Keratinocyte (primary cell): ENCODE measurements at regions not wholly inside any gene's neighbourhood (a gene's known extent, or its start where the extent isn't known, plus 50 kb on each side); places are given as distances from the start of the nearest gene placed in this dataset.

ENCODE experiments used
- DNase-seq: peaks from one replicate; pipeline ENCODE4 v3.0.0-alpha.2; 2011; ENCODE audit warnings: low read depth, missing footprints, low spot score
- FAIRE-seq: peaks from 2 replicates; lab custom pipeline; 2011; peaks lifted over from hg19 to GRCh38; lab: Jason Lieb, UNC
- H2AFZ ChIP-seq: 2 replicates; pipeline ENCODE4 v1.6.0; 2012; ENCODE audit warnings: low read length, control low read depth, inconsistent platforms; ENCODE audit not compliant: control insufficient read depth
- H3K27ac ChIP-seq: 2 replicates; pipeline ENCODE4 v1.5.1; 2011; ENCODE audit warnings: low read length; ENCODE audit not compliant: control insufficient read depth, insufficient read depth
- H3K27me3 ChIP-seq: 3 replicates; pipeline ENCODE4 v1.6.0; 2011; ENCODE audit warnings: low read length; ENCODE audit not compliant: control insufficient read depth, insufficient read depth; ENCODE audit errors: extremely low read depth
- H3K36me3 ChIP-seq, 2 experiments: 2 replicates in 1 of 2; 3 replicates in 1 of 2; pipeline ENCODE4 v1.5.1; 2011; ENCODE audit warnings: low read length in 2 of 2, mild to moderate bottlenecking in 1 of 2; ENCODE audit not compliant: control insufficient read depth in 2 of 2, insufficient read depth in 2 of 2; ENCODE audit errors: extremely low read depth in 1 of 2
- H3K4me1 ChIP-seq: 3 replicates; pipeline ENCODE4 v1.5.1; 2011; ENCODE audit warnings: low read length; ENCODE audit not compliant: control insufficient read depth, insufficient read depth; ENCODE audit errors: extremely low read depth
- H3K4me2 ChIP-seq: 3 replicates; pipeline ENCODE4 v1.6.0; 2011; ENCODE audit warnings: low read depth, low read length; ENCODE audit not compliant: control insufficient read depth, insufficient read depth; ENCODE audit errors: extremely low read depth
- H3K4me3 ChIP-seq, 3 experiments: fragments of 200-600 bp in 1 of 3; sonication (generic) in 1 of 3; 2 replicates in 2 of 3; 3 replicates in 1 of 3; pipeline ENCODE4 v1.5.1; 2011 to 2016; ENCODE audit warnings: low read length in 3 of 3, mild to moderate bottlenecking in 3 of 3, control low read depth in 2 of 3, inconsistent platforms in 1 of 3, low read depth in 1 of 3, mixed read lengths in 1 of 3, mixed run types in 1 of 3, moderate library complexity in 1 of 3; ENCODE audit not compliant: control insufficient read depth in 2 of 3, insufficient read depth in 2 of 3; ENCODE audit errors: extremely low read depth in 1 of 3
- H3K79me2 ChIP-seq: 2 replicates; pipeline ENCODE4 v1.6.0; 2012; ENCODE audit warnings: low read length; ENCODE audit not compliant: control insufficient read depth, insufficient read depth
- H3K9ac ChIP-seq: 3 replicates; pipeline ENCODE4 v1.6.0; 2011; ENCODE audit warnings: low read length; ENCODE audit not compliant: control insufficient read depth, insufficient read depth; ENCODE audit errors: extremely low read depth
- H3K9me1 ChIP-seq: 3 replicates; pipeline ENCODE4 v1.6.0; 2011; ENCODE audit warnings: low read length; ENCODE audit not compliant: control insufficient read depth, insufficient read depth; ENCODE audit errors: extremely low read depth
- H3K9me3 ChIP-seq: 2 replicates; pipeline ENCODE4 v1.5.1; 2012; ENCODE audit warnings: low read depth, low read length; ENCODE audit not compliant: control insufficient read depth
- H4K20me1 ChIP-seq: 3 replicates; pipeline ENCODE4 v1.6.0; 2011; ENCODE audit warnings: low read length; ENCODE audit not compliant: control insufficient read depth, insufficient read depth; ENCODE audit errors: extremely low read depth
- CTCF ChIP-seq, 3 experiments: IDR thresholded peaks in 1 of 3; conservative IDR thresholded peaks in 1 of 3; optimal IDR thresholded peaks in 1 of 3; 2 replicates in 2 of 3; 3 replicates in 1 of 3; pipeline versions ENCODE3 to v1.5.1; 2011; ENCODE audit warnings: low read length in 3 of 3, mild to moderate bottlenecking in 3 of 3, moderate library complexity in 2 of 3, control low read depth in 1 of 3, inconsistent platforms in 1 of 3; ENCODE audit not compliant: insufficient read depth in 2 of 3; ENCODE audit errors: extremely low read depth in 1 of 3
- EZH2 ChIP-seq: IDR thresholded peaks from one replicate; pipeline ENCODE4 v1.6.1; 2012; ENCODE audit warnings: inconsistent platforms, mild to moderate bottlenecking, low read length, moderate library complexity
- dilution Hi-C: fragments of 300-500 bp; cut with MboI; formaldehyde crosslinking; loops from one replicate; pipeline ENCODE4 v1.7.0; 2020; ENCODE audit warnings: low sequenced_read_pairs; ENCODE audit not compliant: extremely low pct_ligation_motif_present

DNA sequence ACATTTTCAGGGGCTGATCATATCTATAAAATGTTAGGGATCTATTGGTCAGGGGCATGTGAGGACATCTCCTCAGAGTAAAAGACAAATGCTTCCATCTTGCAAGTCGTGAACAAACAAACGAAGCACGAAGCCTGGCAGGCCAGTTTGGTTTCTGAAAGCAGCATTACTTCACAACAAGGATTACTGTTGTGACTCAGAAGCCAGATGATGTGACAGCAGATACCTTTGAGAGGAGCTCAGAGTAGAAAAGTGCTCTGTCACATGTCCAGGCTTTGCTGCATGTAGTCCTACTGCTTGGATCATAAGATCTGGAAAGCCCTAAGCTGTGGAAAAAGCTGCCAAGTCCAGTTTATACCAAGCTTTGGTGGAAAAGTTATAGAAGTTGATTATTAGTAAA lies 1827.2 kb downstream of the ARAP2 start:
- H2AFZ ChIP-seq, result no peak overlapping the region
- H3K9me1 ChIP-seq, result no peaks in the 10 kb centered on the region
- no peaks in the 10 kb centered on the region for H3K27me3 ChIP-seq
- DNase-seq (no peak), FAIRE-seq (no peak)
- H3K79me2 ChIP-seq, result no peaks in the 10 kb centered on the region
- H3K9me3 ChIP-seq, result no peaks in the 10 kb centered on the region
- no peaks in the 10 kb centered on the region for H3K36me3 ChIP-seq
- no peak overlapping the region for H3K4me2 ChIP-seq
- H3K27ac ChIP-seq, result no peak overlapping the region
- no peaks in the 10 kb centered on the region for H3K4me1 ChIP-seq
- H4K20me1 ChIP-seq, result no peaks in the 10 kb centered on the region
- H3K4me3 ChIP-seq, result no peak overlapping the region
- no peak overlapping the region for H3K9ac ChIP-seq
- dilution Hi-C loops, result no loop called here
- TF ChIP-seq CTCF (optimal IDR thresholded peaks at IDR 0.05 in 1 of 3, IDR thresholded peaks at IDR 0.05 in 1 of 3, conservative IDR thresholded peaks at IDR 0.05 in 1 of 3; ENCODE audit: extremely low read depth in 1 of 3, insufficient read depth in 2 of 3, low read length in 3 of 3) (no peak), EZH2 (no peak)

- dilution Hi-C loops, result no loop called here
- H3K4me3 ChIP-seq, result no peak overlapping the region
- no peak overlapping the region for H3K4me2 ChIP-seq
- no peaks in the 10 kb centered on the region for H4K20me1 ChIP-seq
- no peak overlapping the region for H3K27ac ChIP-seq
- H3K79me2 ChIP-seq, result no peaks in the 10 kb centered on the region
- no peaks in the 10 kb centered on the region for H3K27me3 ChIP-seq
- no peaks in the 10 kb centered on the region for H3K9me3 ChIP-seq
- TF ChIP-seq CTCF (optimal IDR thresholded peaks at IDR 0.05 in 1 of 3, IDR thresholded peaks at IDR 0.05 in 1 of 3, conservative IDR thresholded peaks at IDR 0.05 in 1 of 3; ENCODE audit: extremely low read depth in 1 of 3, insufficient read depth in 2 of 3, low read length in 3 of 3) (no peak), EZH2 (no peak)
- FAIRE-seq (no peak), DNase-seq (no peak)
- no peak overlapping the region for H2AFZ ChIP-seq
- H3K9ac ChIP-seq, result no peak overlapping the region
- H3K4me1 ChIP-seq, result no peaks in the 10 kb centered on the region
- H3K36me3 ChIP-seq, result no peaks in the 10 kb centered on the region
- no peaks in the 10 kb centered on the region for H3K9me1 ChIP-seq
These were observed 1824.4 kb downstream of the ARAP2 start for GRCh38 chr4:34419871-34420270.
